NCI-H510A treated with DMSO at 0.1 percent for 48 hours (cell line): ENCODE measurements at regions not wholly inside any gene's neighbourhood (a gene's known extent, or its start where the extent isn't known, plus 50 kb on each side); places are given as distances from the start of the nearest gene placed in this dataset.

Experiments
- DNase-seq: peaks from one replicate; lab custom pipeline; 2025; lab: John Stamatoyannopoulos, UW

DNA sequence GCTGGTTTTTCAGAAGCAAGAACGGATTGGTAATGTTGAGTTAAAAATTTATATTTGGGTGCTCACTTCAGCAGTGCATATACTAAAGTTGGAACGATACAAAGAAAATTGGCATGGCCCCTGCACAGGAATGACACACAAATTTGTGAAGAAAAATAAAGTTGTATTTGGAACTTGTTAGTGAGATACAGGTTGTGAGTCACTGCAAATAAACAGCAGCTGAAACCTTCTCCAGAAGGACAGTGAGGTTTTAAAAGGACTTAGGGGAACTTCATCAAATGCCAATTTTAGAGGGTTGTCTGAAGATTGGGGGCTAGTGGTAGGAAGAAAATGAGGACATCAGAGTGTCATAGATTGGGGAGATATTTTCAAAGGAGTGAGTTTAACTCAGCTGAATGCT is 79.7 kb upstream of the ELOVL6 start:
- no peak for DNase-seq

DNA sequence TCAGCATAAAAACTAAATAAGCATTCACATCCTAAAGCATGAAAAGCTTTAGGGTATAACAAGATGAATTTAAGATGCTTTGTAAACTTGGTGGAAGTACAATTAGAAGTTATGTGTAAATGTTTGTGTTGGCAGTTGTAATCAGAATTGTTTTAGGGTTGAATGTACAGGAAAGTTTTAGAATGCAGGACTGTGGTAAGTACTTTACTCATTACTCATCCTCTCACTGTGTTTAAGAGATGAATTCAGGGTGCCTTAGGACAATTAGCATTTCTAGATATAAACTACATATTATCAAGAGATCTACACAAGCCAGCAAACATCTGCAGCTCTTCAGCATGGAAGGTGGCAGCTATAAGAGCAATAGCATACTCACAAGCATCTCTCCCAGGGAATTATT is 77.5 kb upstream of the ELOVL6 start:
- no peak for DNase-seq

DNA sequence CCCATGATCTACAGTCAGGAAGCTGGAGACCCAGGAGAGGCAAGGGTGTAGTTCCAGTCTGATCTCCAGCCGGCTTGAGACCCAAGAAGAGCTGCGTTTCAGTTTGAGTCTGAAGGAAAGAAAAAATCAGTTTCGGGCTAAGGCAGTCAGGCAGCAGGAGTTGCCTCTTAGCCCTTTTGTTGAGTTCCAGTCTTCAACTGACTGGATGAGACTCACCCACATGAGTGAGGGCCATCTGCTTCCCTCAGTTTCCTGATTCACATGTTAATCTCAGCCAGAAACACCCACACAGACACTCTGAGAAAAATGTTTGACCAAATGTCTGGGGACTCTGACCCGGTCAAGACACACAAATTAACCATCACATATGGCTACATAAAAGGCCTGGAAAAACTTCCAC is 73.6 kb upstream of the ELOVL6 start:
- DNase-seq = no peak

GRCh38 chr4:110270492-110271197 is 72.2 kb upstream of the ELOVL6 start:
- no peak for DNase-seq

DNA sequence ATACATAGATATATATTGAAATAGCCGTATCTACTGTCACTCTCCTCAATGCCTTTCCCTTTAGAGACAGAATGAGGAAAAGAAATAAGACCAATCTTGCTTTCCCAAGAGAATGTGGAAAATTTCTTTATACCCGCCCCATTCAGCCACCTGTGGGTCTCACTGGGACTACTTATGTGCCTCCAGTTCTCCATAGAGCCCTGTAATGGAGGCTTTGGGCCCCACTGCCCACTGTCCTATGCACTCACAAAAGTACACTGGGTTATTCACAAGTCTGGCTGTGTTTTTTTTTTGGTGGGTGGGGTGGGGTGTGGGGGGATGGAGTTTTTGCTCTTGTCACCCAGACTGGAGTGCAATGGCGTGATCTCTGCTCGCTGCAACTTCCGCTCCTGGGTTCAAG is 70.4 kb upstream of the ELOVL6 start:
- no peak for DNase-seq

DNA sequence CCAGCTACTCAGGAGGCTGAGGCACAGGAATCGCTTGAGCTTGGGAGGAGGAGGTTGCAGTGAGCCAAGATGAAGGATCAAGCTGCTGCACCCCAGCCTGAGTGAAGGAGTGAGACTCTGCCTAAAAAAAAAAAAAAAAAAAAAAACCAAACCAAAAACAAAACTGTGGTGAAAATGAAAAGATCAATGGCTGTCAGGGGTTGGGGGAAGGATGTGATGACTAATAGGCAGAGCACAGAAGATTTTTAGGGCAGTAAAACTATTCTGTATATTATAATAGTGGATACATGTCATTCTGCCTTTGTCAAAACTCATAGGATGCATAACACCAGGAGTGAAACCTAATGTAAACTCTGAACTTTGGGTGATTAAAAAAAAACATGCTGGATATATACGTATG is 69.9 kb upstream of the ELOVL6 start:
- DNase-seq = no peak

- no peak for DNase-seq
Observed at GRCh38 chr4:110266136-110266535, 67.7 kb upstream of the ELOVL6 start.

DNA sequence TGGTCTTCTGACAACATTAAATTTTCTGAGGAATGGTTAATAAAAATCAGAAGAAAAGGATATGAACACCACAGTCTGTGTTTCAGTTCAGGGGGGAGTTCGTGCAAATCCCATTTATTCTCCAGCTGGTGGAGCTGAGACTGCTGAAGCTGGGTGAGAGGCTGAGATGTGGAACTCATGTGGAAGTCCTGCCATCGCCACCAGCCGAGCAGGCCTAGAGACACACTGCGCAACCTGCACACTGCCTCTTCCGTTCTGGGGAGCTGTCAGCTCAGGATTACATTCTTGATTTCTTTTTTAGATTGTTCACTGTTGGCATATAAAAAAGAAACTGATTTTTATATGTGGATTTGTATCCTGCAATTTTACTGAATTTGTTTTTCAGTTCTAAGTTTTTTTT is 66.6 kb upstream of the ELOVL6 start:
- no peak for DNase-seq

GRCh38 chr4:110260299-110260698 is 61.9 kb upstream of the ELOVL6 start:
- no peak for DNase-seq

DNA sequence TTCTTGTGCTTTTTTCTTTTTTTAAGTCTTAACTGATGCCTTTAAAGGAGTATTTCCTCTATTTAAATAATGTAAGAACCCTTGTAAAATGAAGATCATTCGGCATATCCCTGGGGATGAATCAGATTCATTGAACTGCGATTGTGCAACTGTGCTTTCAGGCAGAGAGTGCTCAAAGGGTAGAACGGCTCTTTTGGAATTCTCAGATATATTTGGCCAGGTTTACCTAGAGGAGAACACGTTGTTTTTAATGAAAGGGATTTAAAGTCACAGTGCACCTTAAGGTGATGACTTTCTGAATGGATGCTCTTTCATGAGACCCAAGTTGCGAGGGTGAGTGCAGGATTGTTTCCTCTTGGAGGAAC is 51.6 kb upstream of the ELOVL6 start:
- no peak for DNase-seq

- DNase-seq = no peak
Observed at GRCh38 chr4:110248831-110249253, 50.4 kb upstream of the ELOVL6 start.
